ENCODE measurements at regions not wholly inside any gene's neighbourhood (a gene's known extent, or its start where the extent isn't known, plus 50 kb on each side); places are given as distances from the start of the nearest gene placed in this dataset.
"Not testable (repeated sequence)": the region's sequence is repeated elsewhere in the genome, so short reads cannot be mapped to it uniquely, and the experiment has no call there.

DNA sequence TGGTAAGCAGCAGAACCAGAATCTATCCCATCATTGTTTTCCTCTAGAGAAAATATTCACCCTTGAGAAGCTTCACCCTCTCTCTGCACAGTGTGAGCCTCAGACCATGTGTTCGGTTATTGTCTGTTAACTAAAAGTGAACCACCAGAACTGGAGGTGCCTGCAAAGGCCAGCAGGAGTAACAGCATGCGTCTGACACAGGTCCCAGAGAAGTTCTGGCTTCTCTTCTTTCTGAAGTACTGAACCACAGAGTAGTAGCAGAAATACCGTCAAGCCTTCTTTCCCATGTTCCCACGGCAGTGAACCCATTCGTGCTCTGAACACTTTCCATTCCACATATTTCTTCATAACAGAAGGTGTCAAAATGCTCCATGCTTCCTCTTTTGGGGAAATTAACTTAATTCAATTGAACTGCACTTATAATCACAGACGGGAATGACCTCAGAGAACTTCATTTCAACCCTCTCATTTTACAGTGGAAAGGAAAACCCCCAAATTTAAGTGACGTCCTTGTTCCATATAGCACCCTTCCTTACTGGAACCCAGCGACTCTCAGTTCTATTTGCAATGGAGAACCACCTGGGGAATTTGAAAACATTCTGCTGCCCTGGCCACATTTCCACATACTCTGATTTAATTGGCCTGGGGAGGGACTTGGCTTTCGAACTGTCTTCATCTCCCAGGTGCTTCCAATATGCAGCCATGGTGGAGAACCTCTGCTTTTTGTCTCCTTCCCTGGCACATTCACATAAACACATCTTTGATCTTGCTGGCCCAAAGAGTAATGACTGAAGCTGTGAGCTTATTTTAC, 519.1 kb downstream of the RNF144A start:
- H3K27ac ChIP-seq (ENCODE audit: low read depth, low read length): no peak overlapping the region
- 75 to 89% (median 79%) methylated on average over 9 of the region's 9 CpGs for WGBS, 3 donors

DNA sequence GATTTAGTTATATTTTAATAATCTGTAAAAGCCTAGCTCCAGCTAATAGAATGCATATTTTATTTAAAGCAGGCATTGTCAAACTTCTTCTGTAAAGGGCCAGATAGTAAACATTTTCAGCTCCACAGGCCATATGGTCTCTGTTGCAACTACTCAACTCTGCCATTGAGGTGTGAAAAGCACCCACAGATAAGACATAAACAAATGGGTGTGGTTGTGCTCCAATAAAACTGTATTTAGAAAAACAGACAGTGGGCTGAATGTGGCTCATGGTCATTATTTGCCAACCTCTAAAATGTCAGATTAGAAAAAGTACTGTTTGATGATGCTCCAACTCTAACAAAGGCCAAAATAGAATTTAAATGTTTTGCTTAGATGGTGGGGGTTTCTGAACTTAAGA, 519.9 kb downstream of the RNF144A start:
- H3K27ac ChIP-seq (ENCODE audit: low read depth, low read length): no peak overlapping the region

DNA sequence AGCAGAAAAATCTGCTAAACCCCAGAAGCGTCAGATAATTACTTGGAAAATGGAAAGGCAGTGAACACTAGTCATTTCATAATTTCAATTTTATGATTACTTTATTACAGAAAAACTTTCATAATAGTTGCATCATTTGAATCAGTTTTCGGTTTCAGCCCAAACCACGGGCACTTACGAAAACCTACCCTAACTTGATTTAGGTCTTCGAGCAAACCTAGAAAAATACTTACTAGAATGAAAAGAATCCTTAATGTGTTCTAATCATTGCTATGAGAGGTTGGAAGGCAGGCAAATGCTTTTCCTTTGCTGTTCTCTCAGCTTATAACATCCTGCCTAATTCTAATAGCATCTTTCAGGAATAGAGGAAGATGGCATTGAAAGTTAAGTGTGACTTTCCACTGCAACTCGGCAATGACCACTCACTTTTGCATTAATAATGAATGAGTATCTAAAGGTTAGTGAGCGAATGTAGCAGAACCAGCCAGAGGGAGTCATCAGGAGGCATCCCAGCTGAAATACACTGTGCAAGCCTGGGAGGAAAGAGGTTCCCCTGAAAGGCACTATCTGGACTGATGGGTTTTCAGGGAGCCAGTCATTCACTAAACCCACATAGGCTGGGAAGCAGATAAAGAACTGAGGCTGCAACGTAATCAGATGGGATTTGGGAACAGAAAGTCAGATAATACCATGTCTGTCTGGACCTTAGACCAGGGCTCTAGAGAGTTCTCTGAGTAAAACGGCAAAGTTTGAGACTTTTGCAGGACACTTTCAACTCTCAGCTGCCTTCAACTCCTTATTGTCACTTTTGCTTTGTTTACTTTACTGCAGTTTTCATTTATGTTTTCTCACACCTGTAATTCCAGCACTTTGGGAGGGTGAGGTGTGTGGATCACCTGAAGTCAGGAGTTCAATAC, 520.8 kb downstream of the RNF144A start:
- H3K27ac ChIP-seq (ENCODE audit: low read depth, low read length): no peak overlapping the region
- WGBS, 3 donors: 61 to 79% (median 64%) methylated on average over 9 of the region's 9 CpGs

DNA sequence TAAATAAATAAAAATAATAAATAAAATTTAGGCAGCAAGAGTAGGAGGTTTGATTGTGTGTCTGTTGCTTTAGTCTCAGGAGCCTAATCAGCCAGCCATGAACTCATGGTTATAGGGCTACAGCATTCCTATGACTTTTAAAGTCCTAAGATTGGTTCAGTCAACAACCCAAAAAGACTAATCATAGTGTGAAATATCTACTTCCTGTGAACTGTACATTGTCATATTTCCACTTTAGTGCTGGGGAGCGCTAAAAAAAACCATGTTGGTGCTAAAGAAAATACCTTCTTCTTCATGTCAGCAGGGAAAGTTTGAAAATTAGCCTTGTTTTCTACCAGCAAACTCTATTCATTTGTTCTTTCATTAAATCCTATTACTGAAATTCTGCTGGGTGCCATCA, 521.6 kb downstream of the RNF144A start:
- WGBS, 3 donors: 91 to 94% (median 94%) methylated on average over 1 of the region's 1 CpG
- no peak overlapping the region for H3K27ac ChIP-seq (ENCODE audit: low read depth, low read length)

DNA sequence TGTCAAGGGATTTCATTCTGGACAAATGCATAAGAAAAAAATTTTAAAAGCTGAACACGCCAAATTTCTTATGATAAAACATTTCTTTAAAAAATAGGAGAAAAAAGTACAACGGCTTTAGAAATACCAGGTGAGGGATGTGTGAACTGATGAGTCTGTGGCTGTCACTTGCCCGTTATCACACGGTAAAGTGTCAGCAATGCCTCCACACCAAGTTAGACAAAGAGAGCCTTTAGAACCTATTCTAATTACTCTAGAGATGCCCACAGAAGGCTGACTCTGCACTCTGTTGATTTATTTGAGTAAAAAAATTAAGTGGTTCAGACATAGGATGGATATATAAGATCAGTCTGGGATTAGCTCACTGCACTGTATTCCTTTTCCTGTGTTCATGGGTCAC, 523.8 kb downstream of the RNF144A start:
- 86 to 91% (median 87%) methylated on average over 4 of the region's 4 CpGs for WGBS, 3 donors
- H3K27ac ChIP-seq (ENCODE audit: low read depth, low read length): no peak overlapping the region

DNA sequence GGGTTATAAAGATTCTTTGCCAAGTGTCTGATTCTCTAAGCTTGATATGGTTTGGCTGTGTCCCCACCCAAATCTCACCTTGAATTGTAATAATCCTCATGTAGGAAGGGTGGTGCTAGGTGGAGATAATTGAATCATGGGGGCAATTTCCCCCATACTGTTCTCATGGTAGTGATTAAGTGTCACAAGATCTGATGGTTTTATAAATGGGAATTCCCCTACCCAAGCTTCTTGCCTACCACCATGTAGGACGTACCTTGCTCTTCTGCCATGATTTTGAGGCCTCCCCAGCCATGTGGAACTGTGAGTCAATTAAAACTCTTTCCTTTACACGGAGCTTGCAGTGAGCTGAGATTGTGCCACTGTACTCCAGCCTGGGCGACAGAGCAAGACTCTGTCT, 524.6 kb downstream of the RNF144A start:
- WGBS, 3 donors: 84 to 86% (median 85%) methylated on average over 3 of the region's 3 CpGs
- H3K27ac ChIP-seq (ENCODE audit: low read depth, low read length): not testable (repeated sequence)

DNA sequence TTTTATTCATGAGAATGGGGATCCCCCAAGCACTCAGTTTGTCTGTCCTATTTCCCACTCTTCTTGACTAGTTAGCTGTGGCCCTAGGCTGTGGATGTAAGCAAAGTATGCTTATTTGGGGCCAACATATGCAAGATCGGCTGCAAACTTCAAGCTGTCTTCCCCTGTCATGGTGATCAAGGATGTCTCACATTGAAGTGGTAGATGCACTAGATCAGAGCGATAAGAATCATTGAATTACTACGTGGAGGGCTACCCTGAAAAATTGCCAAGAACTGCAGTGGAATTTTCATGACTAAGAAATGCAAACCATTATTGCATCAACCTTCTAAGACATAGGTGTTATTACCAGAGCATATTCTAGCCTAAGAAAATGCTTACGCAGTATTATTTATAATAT, 527.4 kb downstream of the RNF144A start:
- 84 to 88% (median 86%) methylated on average over 4 of the region's 4 CpGs for WGBS, 3 donors
- H3K27ac ChIP-seq (ENCODE audit: low read depth, low read length): no peak overlapping the region

DNA sequence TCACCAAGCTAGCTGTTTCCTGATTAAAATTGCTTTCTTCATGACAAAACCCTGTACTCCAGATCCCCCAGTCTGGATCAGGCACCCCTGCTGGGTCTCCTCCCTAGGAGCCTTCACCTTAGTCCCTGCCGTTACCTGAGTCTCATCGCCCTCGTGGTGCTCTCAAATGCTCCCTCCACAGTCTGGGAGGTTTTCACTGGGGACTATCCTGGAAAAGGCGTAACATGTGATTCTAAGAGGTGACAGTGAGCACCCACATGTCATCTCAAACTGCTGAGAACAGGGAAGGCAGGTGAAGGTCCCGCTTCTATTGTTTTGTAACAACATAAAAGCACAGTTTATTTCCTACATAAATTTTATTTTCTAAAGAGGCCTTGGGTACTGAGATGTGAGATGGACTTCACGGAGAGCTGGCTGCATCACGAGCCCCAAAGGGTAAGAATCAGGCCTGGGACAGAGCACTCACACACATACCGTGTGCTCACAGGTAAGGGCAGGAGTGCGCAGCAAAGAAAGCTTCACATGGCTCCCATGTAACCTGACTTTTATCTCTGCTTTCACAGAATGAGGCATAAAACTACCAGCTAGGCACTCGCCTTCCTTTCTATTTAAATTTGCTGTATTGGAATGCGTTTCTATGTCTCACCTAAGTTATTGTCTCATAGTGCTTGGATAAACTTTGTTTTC, 531.5 kb downstream of the RNF144A start:
- 94% methylated on average over 11 of the region's 11 CpGs for WGBS, 3 donors
- H3K27ac ChIP-seq (ENCODE audit: low read depth, low read length): no peak overlapping the region

DNA sequence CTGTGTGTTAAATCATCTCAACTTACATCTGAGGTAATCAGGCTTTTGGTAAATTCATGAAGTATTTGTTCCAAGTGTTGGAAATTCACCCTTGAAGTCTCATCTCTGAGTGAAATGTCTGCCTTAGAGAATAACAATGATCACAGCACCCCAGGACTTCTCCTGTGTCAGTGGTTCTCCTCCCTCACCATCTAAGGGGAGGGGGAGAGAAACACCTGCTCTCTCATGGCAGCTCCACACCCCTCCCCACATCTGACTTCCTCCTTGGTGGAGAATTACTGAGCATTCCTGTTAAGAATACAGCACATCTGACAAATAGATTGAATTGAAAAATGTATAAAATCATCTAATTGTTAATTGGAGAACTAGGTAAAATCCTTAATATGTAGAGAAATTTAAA, 532.1 kb downstream of the RNF144A start:
- H3K27ac ChIP-seq (ENCODE audit: low read depth, low read length): no peak overlapping the region

DNA sequence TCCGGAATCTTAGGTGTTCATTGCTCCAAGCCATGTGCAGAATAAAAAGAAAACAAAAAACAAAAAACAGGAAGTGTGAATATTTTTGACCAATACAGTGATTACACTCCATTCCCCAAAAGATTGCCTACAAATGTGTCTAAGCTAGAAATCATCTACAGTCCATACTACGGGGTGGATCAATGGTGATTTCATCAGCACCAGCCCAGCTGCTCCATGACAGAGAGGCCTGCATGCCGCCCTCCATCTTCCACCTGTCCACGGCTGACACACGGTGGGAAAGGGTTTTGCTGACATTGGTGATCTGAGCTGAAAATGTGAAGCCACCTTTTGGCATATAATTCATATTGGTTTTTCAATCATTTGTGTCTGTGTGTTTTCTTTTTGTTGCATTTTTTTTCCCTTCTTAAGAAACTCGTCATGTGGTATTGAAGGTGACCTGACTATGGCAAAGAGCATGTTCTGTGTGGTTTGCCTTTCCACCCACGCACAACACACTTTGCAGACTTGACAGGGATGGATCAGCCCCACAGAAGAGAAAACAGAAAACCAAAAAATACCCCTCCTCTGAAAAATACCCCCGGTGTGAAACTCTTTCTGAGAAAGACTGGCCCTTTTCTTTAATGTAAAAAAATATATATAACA, 533.1 kb downstream of the RNF144A start:
- H3K27ac ChIP-seq (ENCODE audit: low read depth, low read length): no peak overlapping the region
- WGBS, 3 donors: 84 to 90% (median 89%) methylated on average over 8 of the region's 8 CpGs

DNA sequence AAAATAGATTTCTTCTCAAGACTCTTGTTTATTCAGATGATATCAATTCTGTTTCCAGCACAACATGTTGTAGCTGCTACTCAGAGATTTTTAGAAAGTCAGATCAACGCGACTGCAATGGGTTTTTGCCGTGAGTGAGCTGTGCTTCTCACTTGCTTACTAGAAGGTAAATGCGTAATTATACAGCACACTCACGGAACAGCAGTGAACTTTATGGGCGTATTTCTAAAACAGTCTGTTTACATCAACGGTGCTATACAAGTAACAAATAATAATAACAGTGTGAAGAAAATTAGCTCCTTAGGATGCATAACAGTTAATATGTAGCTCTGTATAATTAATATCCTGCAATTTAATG, 533.6 kb downstream of the RNF144A start:
- no peak overlapping the region for H3K27ac ChIP-seq (ENCODE audit: low read depth, low read length)
- 82 to 94% (median 88%) methylated on average over 7 of the region's 7 CpGs for WGBS, 3 donors

DNA sequence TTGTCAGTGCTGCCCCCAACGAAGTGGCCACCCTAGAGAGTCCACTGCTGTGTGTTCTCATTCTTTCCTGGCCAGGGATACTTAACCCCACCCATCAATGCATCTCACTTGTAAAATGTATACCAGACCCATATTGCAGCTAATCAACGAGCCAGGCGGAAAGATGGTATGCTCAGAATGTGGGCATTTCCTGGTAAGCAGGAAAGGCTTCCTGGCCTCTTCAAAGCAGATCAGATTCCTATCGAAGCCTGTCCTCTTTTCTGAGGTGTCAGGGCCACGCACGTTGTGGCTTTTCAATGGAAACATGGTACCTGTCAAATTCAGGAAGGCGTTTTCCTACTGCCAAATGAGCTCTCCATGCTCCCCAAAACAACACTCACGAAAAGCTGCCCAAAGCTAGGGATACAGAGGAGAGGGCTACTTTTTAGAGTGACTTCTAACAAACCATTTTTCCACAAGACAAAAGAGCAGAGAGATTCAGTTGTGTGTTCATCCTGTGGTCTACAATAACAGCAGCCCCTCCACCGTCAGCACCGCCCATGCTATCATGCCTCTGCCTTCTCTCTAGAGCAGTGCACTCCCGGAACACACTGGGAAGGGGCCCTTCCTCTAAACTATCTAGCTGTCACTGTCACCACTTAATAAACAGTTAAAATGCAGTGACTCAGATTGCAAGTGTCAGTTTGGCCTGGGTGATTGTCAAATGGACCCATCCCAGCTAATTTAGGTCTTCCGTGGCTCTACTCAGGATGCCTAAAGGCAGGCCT, 535.1 kb downstream of the RNF144A start:
- no peak overlapping the region for H3K27ac ChIP-seq (ENCODE audit: low read depth, low read length)
- 76 to 81% (median 78%) methylated on average over 12 of the region's 12 CpGs for WGBS, 3 donors

DNA sequence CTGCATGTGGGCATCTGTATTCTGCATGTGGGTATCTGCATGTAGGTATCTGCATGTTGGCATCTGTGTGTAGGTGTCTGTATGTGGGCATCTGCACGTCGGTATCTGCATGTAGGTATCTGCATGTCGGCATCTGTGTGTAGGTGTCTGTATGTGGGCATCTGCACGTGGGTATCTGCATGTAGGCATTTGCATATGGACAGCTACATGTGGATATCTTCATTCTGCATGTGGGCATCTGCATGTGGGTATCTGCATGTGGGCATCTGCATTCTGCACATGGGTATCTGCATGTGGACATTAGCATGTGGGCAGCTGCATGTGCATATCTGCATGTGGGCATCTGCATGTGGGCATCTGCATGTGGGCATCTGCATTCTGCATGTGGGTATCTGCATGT, 537.4 kb downstream of the RNF144A start:
- H3K27ac ChIP-seq (ENCODE audit: low read depth, low read length): no peak overlapping the region
- 89 to 95% (median 90%) methylated on average over 4 of the region's 4 CpGs for WGBS, 3 donors

DNA sequence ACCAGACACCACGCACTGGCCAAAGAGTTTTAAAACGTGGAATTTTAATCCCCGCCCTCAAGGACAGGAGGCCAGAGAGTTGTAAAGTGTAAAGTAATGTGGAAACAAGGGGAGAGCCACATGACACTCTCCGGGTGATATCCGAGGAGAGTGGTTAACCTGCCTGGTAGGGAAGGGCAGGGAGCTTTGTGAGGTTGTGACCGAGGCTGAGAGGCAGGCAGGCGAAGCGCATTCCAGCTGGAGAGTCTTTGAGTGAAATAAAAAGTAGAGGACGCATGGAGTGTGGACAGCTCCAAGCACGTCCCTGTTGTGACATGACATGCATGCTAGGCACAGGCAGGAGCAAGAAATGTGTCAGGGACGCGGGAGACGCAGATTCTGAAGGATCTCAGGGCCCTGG, 539.5 kb downstream of the RNF144A start:
- no peak overlapping the region for H3K27ac ChIP-seq (ENCODE audit: low read depth, low read length)
- 47 to 71% (median 63%) methylated on average over 13 of the region's 13 CpGs for WGBS, 3 donors

DNA sequence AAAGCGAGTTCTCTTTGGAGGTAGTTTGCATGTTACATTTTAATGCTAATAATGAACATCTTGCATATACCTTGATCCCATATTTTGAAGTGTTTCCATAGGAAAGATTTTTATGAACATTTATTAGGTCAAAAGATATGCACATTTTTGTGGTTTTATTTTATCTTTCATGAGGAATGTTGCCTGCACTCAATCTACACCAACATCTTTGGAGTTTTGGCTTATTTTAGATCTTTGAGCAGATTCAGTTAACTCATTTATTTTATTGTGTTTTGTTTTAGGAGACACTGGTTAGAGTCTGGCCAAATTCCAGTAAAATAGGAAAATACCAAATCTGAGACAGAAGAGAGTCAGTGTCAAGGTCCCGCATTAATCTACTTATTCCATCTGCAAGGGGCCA, 540.9 kb downstream of the RNF144A start:
- H3K27ac ChIP-seq (ENCODE audit: low read depth, low read length): no peak overlapping the region
- WGBS, 3 donors: 93 to 99% (median 96%) methylated on average over 2 of the region's 2 CpGs

DNA sequence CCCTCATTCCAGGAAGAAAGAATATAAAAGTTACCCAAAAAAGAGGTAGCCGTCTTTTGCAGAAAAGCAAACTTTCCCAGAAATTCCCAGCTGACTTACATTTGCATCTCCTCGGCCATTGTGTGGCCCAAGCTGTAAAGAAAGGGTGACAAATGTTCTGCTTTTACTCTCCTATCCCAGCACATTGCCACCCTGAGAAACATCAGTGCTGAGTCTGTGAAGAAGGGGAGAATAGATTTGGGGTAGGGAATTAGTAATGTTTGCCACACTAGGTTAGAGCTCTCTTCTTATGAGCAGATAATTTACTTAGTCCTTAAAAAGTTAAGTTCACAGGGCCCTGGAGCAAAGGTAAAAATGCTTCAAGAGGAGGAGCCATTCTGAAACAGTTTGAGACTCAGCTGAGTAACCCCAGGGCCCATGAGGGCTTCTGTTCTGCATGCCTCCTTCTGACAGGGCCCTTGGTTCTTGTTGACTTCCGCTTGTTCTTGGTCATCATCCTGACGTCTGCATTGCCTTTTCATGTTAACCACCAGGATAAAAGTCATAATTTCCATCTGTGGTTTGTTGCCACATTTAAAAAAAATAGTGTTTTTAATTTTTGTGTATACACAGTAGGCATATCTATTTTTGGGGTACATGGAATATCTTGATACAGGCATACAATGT, 550.7 kb downstream of the RNF144A start:
- H3K27ac ChIP-seq (ENCODE audit: low read depth, low read length): no peak overlapping the region
- WGBS, 3 donors: 87 to 88% (median 87%) methylated on average over 4 of the region's 4 CpGs

DNA sequence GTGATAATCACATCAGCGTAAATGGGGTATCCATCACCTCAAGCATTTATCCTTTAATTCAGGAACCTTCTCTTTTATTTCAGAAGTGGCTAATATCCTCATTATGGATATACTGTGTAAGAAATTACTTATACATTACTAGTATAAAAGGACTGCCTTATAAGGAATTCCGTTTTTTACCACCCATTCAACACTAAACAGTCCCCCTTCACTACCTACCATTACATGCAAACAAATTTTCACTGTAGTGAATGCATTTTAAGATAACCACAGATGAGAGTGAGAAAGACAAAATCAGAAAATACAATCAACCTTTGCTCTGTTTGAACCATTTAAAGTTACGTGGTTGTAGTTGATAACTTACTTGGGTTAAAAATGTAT, 551.2 kb downstream of the RNF144A start:
- 80 to 92% (median 91%) methylated on average over 3 of the region's 3 CpGs for WGBS, 3 donors

DNA sequence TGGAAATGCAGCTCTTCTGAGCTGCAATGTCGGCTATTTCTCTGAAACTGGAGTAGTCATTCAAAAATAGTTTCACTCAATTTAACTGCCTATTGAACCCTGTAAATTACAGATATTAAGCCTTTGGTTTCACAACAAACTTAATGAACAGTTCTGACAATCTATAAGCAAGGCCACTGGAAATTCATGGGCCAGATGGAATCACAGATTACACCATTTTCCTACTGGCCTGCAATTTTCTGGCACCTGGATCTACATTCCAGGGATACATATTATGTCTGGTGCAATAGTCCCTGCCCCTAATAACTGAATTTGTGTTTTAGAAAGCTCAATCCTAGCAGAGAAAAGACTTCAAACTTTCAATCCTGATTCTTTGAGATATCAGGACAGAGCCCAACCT, 551.7 kb downstream of the RNF144A start:
- 80 to 84% (median 84%) methylated on average over 1 of the region's 1 CpG for WGBS, 3 donors
- no peak overlapping the region for H3K27ac ChIP-seq (ENCODE audit: low read depth, low read length)

More for the DNA sequence above, 551.2 kb downstream of the RNF144A start:
- H3K27ac ChIP-seq (ENCODE audit: low read depth, low read length): no peak overlapping the region

All from adipose tissue (tissue), 3 donors.